ENCODE measurements at regions not wholly inside any gene's neighbourhood (a gene's known extent, or its start where the extent isn't known, plus 50 kb on each side); places are given as distances from the start of the nearest gene placed in this dataset.

GRCh38 chr4:14028862-14029261 lies 401.3 kb upstream of the BOD1L1 start:
- no peak for TF ChIP-seq CTCF (IDR thresholded peaks at IDR 0.05; ENCODE audit: low read depth, low read length, poor library complexity, severe bottlenecking)
- TF ChIP-seq EZH2phosphoT487 (IDR thresholded peaks at IDR 0.05; ENCODE audit: borderline replicate concordance, low read length) = no peak

All from DOHH2 (cell line).